ENCODE measurements at regions not wholly inside any gene's neighbourhood (a gene's known extent, or its start where the extent isn't known, plus 50 kb on each side); places are given as distances from the start of the nearest gene placed in this dataset.

DNA sequence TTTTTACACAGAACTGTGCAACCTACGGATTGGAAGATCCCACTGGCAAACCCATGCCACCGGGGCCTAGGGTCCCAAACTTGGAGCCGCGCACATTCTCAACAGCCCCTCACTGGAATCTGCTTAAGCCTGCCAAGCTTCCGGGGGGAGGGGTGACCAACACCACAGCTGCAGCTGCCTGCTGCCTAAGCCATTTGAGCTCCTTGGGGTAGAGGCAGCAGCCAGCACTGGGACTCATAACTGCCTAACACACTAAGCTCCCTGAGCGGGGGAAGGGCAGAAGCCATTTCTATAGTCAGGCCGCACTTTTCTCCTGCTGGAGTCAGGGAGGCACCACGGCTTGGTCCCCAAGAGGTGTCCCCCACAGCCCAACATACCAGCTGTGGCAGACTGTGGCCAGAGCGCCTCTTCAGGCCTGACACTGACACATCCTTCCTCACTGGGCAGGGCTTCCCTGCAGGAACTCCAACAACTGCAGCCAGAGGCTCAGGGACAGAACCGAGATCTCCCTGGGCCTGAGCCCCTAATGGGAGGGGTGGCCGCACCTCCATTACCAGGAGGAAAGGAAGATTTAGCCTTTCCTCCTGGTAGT lies 270.3 kb upstream of the ECI2 start:
- peaks cover 0 to 3% of the 10 kb centered on the region in 2 donors for H3K4me1 ChIP-seq (ENCODE audit: control insufficient read depth in 1 of 2, insufficient read depth in 2 of 2, low read length in 2 of 2)
- no peak overlapping the region for H3K4me3 ChIP-seq (ENCODE audit: low read depth in 1 of 2, low read length in 2 of 2)
- H3K9me3 ChIP-seq (ENCODE audit: control insufficient read depth in 1 of 2, low read length in 2 of 2), result no peaks in the 10 kb centered on the region
- no peak overlapping the region for H3K27ac ChIP-seq (ENCODE audit: low read depth, low read length)
- no peak overlapping the region for H3K9ac ChIP-seq (ENCODE audit: low read depth in 1 of 2, low read length in 2 of 2)
- no peaks in the 10 kb centered on the region for H3K27me3 ChIP-seq (ENCODE audit: control insufficient read depth in 1 of 2, insufficient read depth in 2 of 2, low read length in 2 of 2)
- no peaks in the 10 kb centered on the region for H3K36me3 ChIP-seq (ENCODE audit: control insufficient read depth in 1 of 2, insufficient read depth in 2 of 2, low read length in 2 of 2)

DNA sequence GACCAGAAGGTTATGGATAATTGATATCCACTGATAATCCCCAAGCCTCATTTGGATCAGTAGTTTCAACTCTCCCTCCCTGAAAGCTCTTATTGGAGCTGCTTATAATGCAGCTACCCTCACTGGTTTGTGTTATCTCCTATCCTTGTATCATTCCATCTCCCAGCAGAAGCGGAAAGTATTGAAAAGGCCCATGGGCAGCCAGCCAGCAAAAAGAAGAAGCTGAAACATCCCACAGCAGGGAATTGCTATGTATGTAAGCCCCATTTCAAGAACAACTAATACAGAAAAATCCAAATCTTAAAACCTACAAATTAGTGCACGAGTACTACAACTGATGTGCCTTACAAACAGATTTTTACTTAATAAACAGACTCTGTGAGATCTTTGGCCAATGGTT lies 269.0 kb upstream of the ECI2 start:
- H3K27me3 ChIP-seq (ENCODE audit: control insufficient read depth in 1 of 2, insufficient read depth in 2 of 2, low read length in 2 of 2), result peaks cover 0 to 7% of the 10 kb centered on the region in 2 donors
- peaks cover 0 to 3% of the 10 kb centered on the region in 2 donors for H3K4me1 ChIP-seq (ENCODE audit: control insufficient read depth in 1 of 2, insufficient read depth in 2 of 2, low read length in 2 of 2)
- H3K4me3 ChIP-seq (ENCODE audit: low read depth in 1 of 2, low read length in 2 of 2), result no peak overlapping the region
- H3K9ac ChIP-seq (ENCODE audit: low read depth in 1 of 2, low read length in 2 of 2), result no peak overlapping the region
- no peaks in the 10 kb centered on the region for H3K36me3 ChIP-seq (ENCODE audit: control insufficient read depth in 1 of 2, insufficient read depth in 2 of 2, low read length in 2 of 2)
- H3K9me3 ChIP-seq (ENCODE audit: control insufficient read depth in 1 of 2, low read length in 2 of 2), result no peaks in the 10 kb centered on the region
- H3K27ac ChIP-seq (ENCODE audit: low read depth, low read length), result no peak overlapping the region

DNA sequence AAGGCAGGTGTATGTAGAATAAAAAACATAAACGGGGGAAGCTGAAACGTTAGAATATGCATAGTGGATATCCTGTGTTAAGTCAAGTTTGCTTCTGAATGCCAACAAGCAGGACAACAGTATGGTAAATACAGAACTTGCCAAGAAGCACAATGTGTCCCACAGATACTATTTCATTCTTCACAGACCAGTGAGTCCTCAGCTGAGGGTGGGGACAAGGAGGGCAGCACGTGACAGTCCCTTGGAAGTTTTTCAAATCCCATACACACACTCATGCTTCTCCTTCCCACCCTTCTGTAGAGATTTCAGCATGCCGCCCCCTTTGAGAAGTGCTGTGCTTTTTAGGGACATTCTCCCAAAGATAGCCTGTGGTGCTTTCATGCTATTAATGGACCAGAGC lies 268.5 kb upstream of the ECI2 start:
- peaks cover 0 to 7% of the 10 kb centered on the region in 2 donors for H3K27me3 ChIP-seq (ENCODE audit: control insufficient read depth in 1 of 2, insufficient read depth in 2 of 2, low read length in 2 of 2)
- H3K4me3 ChIP-seq (ENCODE audit: low read depth in 1 of 2, low read length in 2 of 2), result no peak overlapping the region
- no peaks in the 10 kb centered on the region for H3K9me3 ChIP-seq (ENCODE audit: control insufficient read depth in 1 of 2, low read length in 2 of 2)
- no peaks in the 10 kb centered on the region for H3K36me3 ChIP-seq (ENCODE audit: control insufficient read depth in 1 of 2, insufficient read depth in 2 of 2, low read length in 2 of 2)
- no peak overlapping the region for H3K27ac ChIP-seq (ENCODE audit: low read depth, low read length)
- H3K9ac ChIP-seq (ENCODE audit: low read depth in 1 of 2, low read length in 2 of 2), result no peak overlapping the region
- H3K4me1 ChIP-seq (ENCODE audit: control insufficient read depth in 1 of 2, insufficient read depth in 2 of 2, low read length in 2 of 2), result peaks cover 0 to 3% of the 10 kb centered on the region in 2 donors

DNA sequence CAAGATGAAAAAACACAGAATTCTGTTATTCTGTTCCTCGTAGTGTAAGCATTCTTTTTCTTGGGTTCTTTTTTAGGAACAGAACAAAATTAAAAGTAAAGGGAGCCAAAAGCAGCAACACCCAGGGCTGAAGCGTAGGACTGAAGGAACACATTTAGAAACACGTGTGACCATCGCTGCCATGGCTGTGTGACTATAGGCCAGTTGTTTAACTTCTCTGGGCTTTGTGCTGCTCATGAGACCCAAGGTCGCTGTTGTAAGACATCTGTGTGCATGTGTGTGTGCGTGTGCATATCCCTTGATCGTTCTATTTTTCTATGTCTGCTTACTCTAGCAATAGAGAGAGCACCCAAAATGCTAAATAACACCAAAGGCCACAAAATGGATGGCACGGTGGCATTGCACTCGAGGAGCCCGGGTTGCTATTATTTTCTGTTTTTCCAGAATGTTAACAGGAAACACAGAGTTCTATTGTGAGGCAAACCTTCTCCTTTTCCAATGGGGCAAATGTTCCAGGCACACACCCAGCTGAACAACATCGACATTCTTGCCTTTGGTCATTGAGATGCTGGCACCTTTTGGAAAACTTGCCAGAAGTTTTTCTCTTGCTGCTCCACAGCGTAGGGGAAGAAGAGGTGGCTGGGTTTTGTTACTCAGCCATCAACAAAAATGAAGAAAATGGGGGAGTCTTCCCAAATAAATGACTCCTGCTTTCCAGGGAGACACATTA lies 267.8 kb upstream of the ECI2 start:
- H3K4me3 ChIP-seq (ENCODE audit: low read depth in 1 of 2, low read length in 2 of 2), result no peak overlapping the region
- H3K36me3 ChIP-seq (ENCODE audit: control insufficient read depth in 1 of 2, insufficient read depth in 2 of 2, low read length in 2 of 2), result no peaks in the 10 kb centered on the region
- peaks cover 0 to 7% of the 10 kb centered on the region in 2 donors for H3K27me3 ChIP-seq (ENCODE audit: control insufficient read depth in 1 of 2, insufficient read depth in 2 of 2, low read length in 2 of 2)
- H3K27ac ChIP-seq (ENCODE audit: low read depth, low read length), result no peak overlapping the region
- H3K9ac ChIP-seq (ENCODE audit: low read depth in 1 of 2, low read length in 2 of 2), result no peak overlapping the region
- H3K9me3 ChIP-seq (ENCODE audit: control insufficient read depth in 1 of 2, low read length in 2 of 2), result no peaks in the 10 kb centered on the region
- peaks cover 0 to 3% of the 10 kb centered on the region in 2 donors for H3K4me1 ChIP-seq (ENCODE audit: control insufficient read depth in 1 of 2, insufficient read depth in 2 of 2, low read length in 2 of 2)

DNA sequence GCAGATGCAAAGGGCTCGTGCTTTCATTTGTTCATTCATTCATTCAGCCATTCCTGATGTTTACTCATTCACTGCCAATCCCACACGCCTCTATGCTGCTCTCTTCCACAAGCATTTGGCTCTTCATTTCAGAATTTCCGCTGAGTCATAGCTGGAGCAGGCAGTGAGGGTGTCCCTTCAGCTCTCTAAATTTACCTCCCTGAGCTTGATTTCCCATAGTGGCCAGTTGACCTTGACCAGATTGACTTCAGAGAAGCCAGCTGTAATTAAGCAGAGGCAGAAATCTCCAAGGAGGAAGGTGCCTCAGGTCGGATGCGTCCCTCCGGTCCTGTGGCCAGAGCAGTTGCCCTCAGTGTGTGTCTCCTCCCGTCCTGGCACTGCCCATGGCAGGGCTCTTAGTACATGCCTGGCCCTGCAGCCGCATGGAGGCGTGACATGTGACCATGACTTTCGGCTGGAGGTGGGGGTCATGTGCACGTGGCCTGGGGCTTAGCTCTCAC lies 267.2 kb upstream of the ECI2 start:
- Histone ChIP-seq H3K9me3 (ENCODE audit: control insufficient read depth in 1 of 2, low read length in 2 of 2) (no peaks in the 10 kb centered on the region), H3K4me1 (ENCODE audit: control insufficient read depth in 1 of 2, insufficient read depth in 2 of 2, low read length in 2 of 2) (peaks cover 0 to 3% of the 10 kb centered on the region in 2 donors), H3K27ac (ENCODE audit: low read depth, low read length) (no peak overlapping the region), H3K27me3 (ENCODE audit: control insufficient read depth in 1 of 2, insufficient read depth in 2 of 2, low read length in 2 of 2) (peaks cover 0 to 7% of the 10 kb centered on the region in 2 donors), H3K36me3 (ENCODE audit: control insufficient read depth in 1 of 2, insufficient read depth in 2 of 2, low read length in 2 of 2) (no peaks in the 10 kb centered on the region), H3K9ac (ENCODE audit: low read depth in 1 of 2, low read length in 2 of 2) (no peak overlapping the region), H3K4me3 (ENCODE audit: low read depth in 1 of 2, low read length in 2 of 2) (no peak overlapping the region)

DNA sequence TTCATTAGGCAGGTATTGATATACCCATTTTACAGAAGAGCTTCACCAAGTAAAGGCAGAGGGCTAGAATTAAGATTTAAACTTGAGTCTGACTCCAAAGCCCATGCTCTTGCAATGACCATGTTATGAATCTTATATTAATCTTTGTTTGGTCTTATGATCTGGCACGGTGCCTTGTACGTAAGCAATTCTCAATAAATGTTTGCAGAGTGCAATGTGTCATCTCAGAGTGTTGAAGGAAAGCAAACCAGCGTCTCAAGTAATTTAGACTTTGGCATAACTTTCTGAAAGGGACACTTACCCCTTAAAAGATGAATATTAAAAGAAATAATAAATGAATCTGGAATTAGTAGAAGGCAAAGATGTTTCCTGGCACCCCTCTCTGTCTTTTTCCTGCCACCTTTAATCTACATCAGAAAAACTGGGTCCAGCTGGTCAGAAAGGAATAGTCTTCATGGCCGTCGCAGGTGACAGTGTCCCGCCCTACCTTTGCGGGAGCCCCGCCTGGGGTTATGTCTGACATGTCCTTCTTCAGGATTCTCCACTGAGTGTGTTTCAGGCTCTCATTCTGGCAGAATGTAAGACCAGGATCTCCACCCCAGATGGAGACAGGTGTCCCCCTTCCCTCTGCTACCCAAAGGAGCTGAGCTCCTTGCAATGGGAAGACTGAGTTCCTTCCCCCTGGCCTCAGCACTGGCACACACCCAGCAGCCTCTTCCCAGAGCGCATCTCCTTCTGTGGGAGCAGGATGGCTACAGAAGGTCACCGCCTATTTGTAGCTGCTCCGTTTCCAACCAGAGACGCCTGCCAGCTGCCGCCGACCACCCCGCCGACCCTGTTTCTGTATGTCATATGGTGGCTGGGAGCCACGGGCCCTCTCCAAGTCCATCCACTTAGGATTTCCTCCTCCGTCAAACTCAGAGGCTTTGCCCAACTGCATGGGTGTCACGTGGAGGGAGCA lies 266.3 kb upstream of the ECI2 start:
- H3K4me1 ChIP-seq (ENCODE audit: control insufficient read depth in 1 of 2, insufficient read depth in 2 of 2, low read length in 2 of 2), result peaks cover 0 to 3% of the 10 kb centered on the region in 2 donors

DNA sequence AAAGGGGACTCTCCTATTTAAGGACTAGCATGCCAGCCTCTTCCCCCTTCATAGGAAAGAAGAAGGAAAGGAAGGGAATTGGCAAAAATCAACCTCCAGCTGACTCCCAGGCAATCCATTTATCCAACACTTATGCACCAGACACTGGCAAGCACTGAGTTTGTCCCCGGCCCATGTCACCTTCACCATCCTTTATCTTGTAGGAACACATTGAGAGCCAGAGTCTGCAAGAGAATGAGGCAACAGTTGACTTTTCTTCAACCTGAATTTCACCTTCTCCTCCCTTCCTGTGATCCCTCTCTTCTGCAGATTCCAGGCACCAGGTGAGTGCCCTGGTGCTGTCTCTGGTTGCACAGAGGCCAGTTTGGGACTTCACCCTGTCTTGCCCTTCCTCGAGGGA lies 264.3 kb upstream of the ECI2 start:
- Histone ChIP-seq H3K4me1 (ENCODE audit: control insufficient read depth in 1 of 2, insufficient read depth in 2 of 2, low read length in 2 of 2) (peaks cover 0 to 3% of the 10 kb centered on the region in 2 donors), H3K27ac (ENCODE audit: low read depth, low read length) (no peak overlapping the region), H3K36me3 (ENCODE audit: control insufficient read depth in 1 of 2, insufficient read depth in 2 of 2, low read length in 2 of 2) (no peaks in the 10 kb centered on the region), H3K9ac (ENCODE audit: low read depth in 1 of 2, low read length in 2 of 2) (no peak overlapping the region), H3K4me3 (ENCODE audit: low read depth in 1 of 2, low read length in 2 of 2) (no peak overlapping the region), H3K27me3 (ENCODE audit: control insufficient read depth in 1 of 2, insufficient read depth in 2 of 2, low read length in 2 of 2) (peaks cover 0 to 7% of the 10 kb centered on the region in 2 donors), H3K9me3 (ENCODE audit: control insufficient read depth in 1 of 2, low read length in 2 of 2) (no peaks in the 10 kb centered on the region)

More for the DNA sequence above, 266.3 kb upstream of the ECI2 start:
- no peak overlapping the region for H3K27ac ChIP-seq (ENCODE audit: low read depth, low read length)
- no peak overlapping the region for H3K9ac ChIP-seq (ENCODE audit: low read depth in 1 of 2, low read length in 2 of 2)
- H3K36me3 ChIP-seq (ENCODE audit: control insufficient read depth in 1 of 2, insufficient read depth in 2 of 2, low read length in 2 of 2), result no peaks in the 10 kb centered on the region
- H3K4me3 ChIP-seq (ENCODE audit: low read depth in 1 of 2, low read length in 2 of 2), result no peak overlapping the region
- H3K27me3 ChIP-seq (ENCODE audit: control insufficient read depth in 1 of 2, insufficient read depth in 2 of 2, low read length in 2 of 2), result peaks cover 0 to 7% of the 10 kb centered on the region in 2 donors
- H3K9me3 ChIP-seq (ENCODE audit: control insufficient read depth in 1 of 2, low read length in 2 of 2), result no peaks in the 10 kb centered on the region

DNA sequence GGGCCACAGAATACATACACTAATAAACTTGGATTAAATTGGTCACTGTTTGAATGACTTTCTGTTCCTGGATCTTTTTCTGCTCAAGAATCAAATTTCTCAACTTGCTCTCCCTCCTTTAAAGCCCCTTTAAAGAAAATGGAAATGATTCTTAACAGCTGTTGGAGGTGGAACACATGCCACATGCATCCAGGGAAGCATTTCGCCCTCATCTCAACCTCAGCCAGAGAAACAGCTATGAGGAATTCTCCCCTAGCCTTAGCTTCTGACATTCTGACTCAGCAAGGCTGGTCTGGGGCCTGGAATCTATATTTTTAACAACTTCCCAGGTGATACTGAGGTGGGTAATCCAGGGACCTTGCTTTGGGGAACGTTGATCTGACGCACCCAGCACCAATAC lies 263.4 kb upstream of the ECI2 start:
- H3K27ac ChIP-seq (ENCODE audit: low read depth, low read length), result no peak overlapping the region
- H3K27me3 ChIP-seq (ENCODE audit: control insufficient read depth in 1 of 2, insufficient read depth in 2 of 2, low read length in 2 of 2), result peaks cover 0 to 7% of the 10 kb centered on the region in 2 donors
- no peaks in the 10 kb centered on the region for H3K36me3 ChIP-seq (ENCODE audit: control insufficient read depth in 1 of 2, insufficient read depth in 2 of 2, low read length in 2 of 2)
- H3K9me3 ChIP-seq (ENCODE audit: control insufficient read depth in 1 of 2, low read length in 2 of 2), result no peaks in the 10 kb centered on the region
- H3K9ac ChIP-seq (ENCODE audit: low read depth in 1 of 2, low read length in 2 of 2), result no peak overlapping the region
- H3K4me1 ChIP-seq (ENCODE audit: control insufficient read depth in 1 of 2, insufficient read depth in 2 of 2, low read length in 2 of 2), result peaks cover 0 to 3% of the 10 kb centered on the region in 2 donors
- H3K4me3 ChIP-seq (ENCODE audit: low read depth in 1 of 2, low read length in 2 of 2), result no peak overlapping the region

DNA sequence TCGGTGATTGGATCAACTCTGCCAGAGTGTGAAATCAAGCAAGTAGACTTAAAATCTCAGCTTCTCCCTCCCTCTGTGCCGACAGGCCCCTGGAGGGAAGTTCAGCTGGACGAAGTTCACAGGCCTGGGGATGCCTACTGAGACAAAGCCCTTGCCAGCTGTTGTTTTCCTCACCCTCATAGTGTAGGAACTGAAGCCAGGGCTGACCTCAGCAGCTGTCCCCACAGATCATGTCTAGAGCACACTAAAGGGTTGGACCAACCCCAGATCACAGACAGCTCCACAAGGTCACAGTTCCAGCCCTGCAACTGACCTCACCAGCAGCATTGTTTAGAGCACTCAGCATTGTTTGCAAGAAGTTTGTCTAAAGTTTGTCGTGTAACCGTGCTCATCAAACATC lies 261.9 kb upstream of the ECI2 start:
- Histone ChIP-seq H3K9me3 (ENCODE audit: control insufficient read depth in 1 of 2, low read length in 2 of 2) (no peaks in the 10 kb centered on the region), H3K27me3 (ENCODE audit: control insufficient read depth in 1 of 2, insufficient read depth in 2 of 2, low read length in 2 of 2) (peaks cover 0 to 7% of the 10 kb centered on the region in 2 donors), H3K36me3 (ENCODE audit: control insufficient read depth in 1 of 2, insufficient read depth in 2 of 2, low read length in 2 of 2) (no peaks in the 10 kb centered on the region), H3K27ac (ENCODE audit: low read depth, low read length) (no peak overlapping the region), H3K4me1 (ENCODE audit: control insufficient read depth in 1 of 2, insufficient read depth in 2 of 2, low read length in 2 of 2) (no peaks in the 10 kb centered on the region), H3K4me3 (ENCODE audit: low read depth in 1 of 2, low read length in 2 of 2) (no peak overlapping the region), H3K9ac (ENCODE audit: low read depth in 1 of 2, low read length in 2 of 2) (no peak overlapping the region)

DNA sequence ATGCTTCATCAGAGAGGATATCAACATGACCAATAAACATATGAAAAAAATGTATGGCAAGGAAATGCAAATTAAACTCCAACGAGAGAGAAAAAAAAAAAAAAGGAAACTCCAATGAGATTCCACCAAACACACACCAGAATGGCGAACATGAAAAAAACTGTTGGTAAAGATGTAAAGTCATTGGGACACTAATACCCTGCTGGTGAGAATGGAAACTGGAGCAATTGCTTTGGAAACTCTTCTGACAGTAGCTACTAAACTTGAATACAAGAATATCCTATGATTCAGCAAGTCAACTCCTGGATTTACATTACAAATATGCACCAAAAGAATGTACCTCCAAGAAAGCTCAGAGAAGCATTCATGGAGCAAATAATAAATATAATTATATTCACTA lies 260.7 kb upstream of the ECI2 start:
- no peaks in the 10 kb centered on the region for H3K9me3 ChIP-seq (ENCODE audit: control insufficient read depth in 1 of 2, low read length in 2 of 2)
- H3K27ac ChIP-seq (ENCODE audit: low read depth, low read length), result no peak overlapping the region
- no peaks in the 10 kb centered on the region for H3K4me1 ChIP-seq (ENCODE audit: control insufficient read depth in 1 of 2, insufficient read depth in 2 of 2, low read length in 2 of 2)
- no peak overlapping the region for H3K4me3 ChIP-seq (ENCODE audit: low read depth in 1 of 2, low read length in 2 of 2)
- peaks cover 0 to 7% of the 10 kb centered on the region in 2 donors for H3K27me3 ChIP-seq (ENCODE audit: control insufficient read depth in 1 of 2, insufficient read depth in 2 of 2, low read length in 2 of 2)
- no peaks in the 10 kb centered on the region for H3K36me3 ChIP-seq (ENCODE audit: control insufficient read depth in 1 of 2, insufficient read depth in 2 of 2, low read length in 2 of 2)
- no peak overlapping the region for H3K9ac ChIP-seq (ENCODE audit: low read depth in 1 of 2, low read length in 2 of 2)

Data from duodenal mucosa (tissue), 2 donors.